Urinary bladder (tissue), 3 donors: ENCODE measurements at regions not wholly inside any gene's neighbourhood (a gene's known extent, or its start where the extent isn't known, plus 50 kb on each side); places are given as distances from the start of the nearest gene placed in this dataset.

Experiments used
- DNase-seq: peaks from one replicate; pipeline ENCODE4 v3.0.0-alpha.2; 2015; ENCODE audit errors: extremely low spot score
- H3K27ac ChIP-seq: one replicate; pipeline ENCODE4 v1.5.1; 2013; ENCODE audit warnings: low read depth, mild to moderate bottlenecking, moderate library complexity
- H3K36me3 ChIP-seq: one replicate; pipeline ENCODE4 v1.6.1; 2013; ENCODE audit warnings: mild to moderate bottlenecking, moderate library complexity; ENCODE audit not compliant: insufficient read depth
- H3K4me1 ChIP-seq: one replicate; pipeline ENCODE4 v1.6.1; 2013; ENCODE audit warnings: mild to moderate bottlenecking, moderate library complexity; ENCODE audit not compliant: insufficient read depth
- H3K4me3 ChIP-seq: one replicate; pipeline ENCODE4 v1.5.1; 2013; ENCODE audit warnings: low read depth, low read length
- WGBS: extraction: QIAGEN DNeasy Blood & Tissue Kit; methylation state at CpG from one replicate; pipeline ENCODE4 v1.1.7; 2013; 5-methylcytosine and 5-hydroxymethylcytosine counted together
- donor health status: healthy with polysubstance abuse.
- donor health status: healthy.

GRCh38 chr12:11564984-11565651, 84.4 kb upstream of the ETV6 start:
- Histone ChIP-seq H3K36me3 (no peaks in the 10 kb centered on the region), H3K27ac (no peak overlapping the region), H3K4me1 (no peaks in the 10 kb centered on the region), H3K4me3 (no peak overlapping the region)
- WGBS, result 92% methylated on average over 7 of the region's 7 CpGs
- no peak for DNase-seq

- no peak for DNase-seq
- H3K36me3 ChIP-seq, result no peaks in the 10 kb centered on the region
- no peak overlapping the region for H3K4me3 ChIP-seq
- no peak overlapping the region for H3K27ac ChIP-seq
- WGBS, result 88% methylated on average over 2 of the region's 2 CpGs
- no peaks in the 10 kb centered on the region for H3K4me1 ChIP-seq
Observed at GRCh38 chr12:11565752-11566151, 83.7 kb upstream of the ETV6 start.

GRCh38 chr12:11568155-11568761, 81.2 kb upstream of the ETV6 start:
- Histone ChIP-seq H3K4me3 (no peak overlapping the region), H3K27ac (no peak overlapping the region), H3K36me3 (no peaks in the 10 kb centered on the region), H3K4me1 (no peaks in the 10 kb centered on the region)
- 93% methylated on average over 3 of the region's 3 CpGs for WGBS
- DNase-seq, result no peak

GRCh38 chr12:11568762-11569478, 80.6 kb upstream of the ETV6 start:
- Histone ChIP-seq H3K36me3 (no peaks in the 10 kb centered on the region), H3K4me1 (no peaks in the 10 kb centered on the region), H3K27ac (no peak overlapping the region), H3K4me3 (no peak overlapping the region)
- WGBS, result 87% methylated on average over 8 of the region's 8 CpGs
- no peak for DNase-seq

GRCh38 chr12:11569716-11570115, 79.8 kb upstream of the ETV6 start:
- no peak for DNase-seq
- no peak overlapping the region for H3K4me3 ChIP-seq
- no peaks in the 10 kb centered on the region for H3K36me3 ChIP-seq
- no peaks in the 10 kb centered on the region for H3K4me1 ChIP-seq
- H3K27ac ChIP-seq, result no peak overlapping the region

- no peaks in the 10 kb centered on the region for H3K36me3 ChIP-seq
- no peaks in the 10 kb centered on the region for H3K4me1 ChIP-seq
- H3K4me3 ChIP-seq, result no peak overlapping the region
- no peak for DNase-seq
- no peak overlapping the region for H3K27ac ChIP-seq
- 94% methylated on average over 2 of the region's 2 CpGs for WGBS
Observed at GRCh38 chr12:11573880-11574279, 75.6 kb upstream of the ETV6 start.

- H3K4me1 ChIP-seq, result no peaks in the 10 kb centered on the region
- no peak overlapping the region for H3K4me3 ChIP-seq
- 98% methylated on average over 1 of the region's 1 CpG for WGBS
- DNase-seq, result no peak
- H3K27ac ChIP-seq, result no peak overlapping the region
- H3K36me3 ChIP-seq, result no peaks in the 10 kb centered on the region
Observed at GRCh38 chr12:11576104-11576503, 73.4 kb upstream of the ETV6 start.

- no peak for DNase-seq
- WGBS, result 44% methylated on average over 4 of the region's 4 CpGs
- Histone ChIP-seq H3K4me1 (no peaks in the 10 kb centered on the region), H3K4me3 (no peak overlapping the region), H3K36me3 (no peaks in the 10 kb centered on the region), H3K27ac (no peak overlapping the region)
Observed at GRCh38 chr12:11577658-11578260, 71.7 kb upstream of the ETV6 start.

GRCh38 chr12:11578461-11578993, 70.9 kb upstream of the ETV6 start:
- H3K27ac ChIP-seq, result no peak overlapping the region
- WGBS, result 91% methylated on average over 3 of the region's 3 CpGs
- H3K36me3 ChIP-seq, result no peaks in the 10 kb centered on the region
- no peaks in the 10 kb centered on the region for H3K4me1 ChIP-seq
- no peak overlapping the region for H3K4me3 ChIP-seq
- no peak for DNase-seq

GRCh38 chr12:11580125-11580751, 69.2 kb upstream of the ETV6 start:
- Histone ChIP-seq H3K36me3 (no peaks in the 10 kb centered on the region), H3K27ac (no peak overlapping the region), H3K4me1 (no peaks in the 10 kb centered on the region), H3K4me3 (no peak overlapping the region)
- 30% methylated on average over 2 of the region's 2 CpGs for WGBS
- no peak for DNase-seq

GRCh38 chr12:11581179-11581755, 68.2 kb upstream of the ETV6 start:
- WGBS, result 6% methylated on average over 2 of the region's 2 CpGs
- H3K36me3 ChIP-seq, result no peaks in the 10 kb centered on the region
- no peak overlapping the region for H3K4me3 ChIP-seq
- no peak overlapping the region for H3K27ac ChIP-seq
- no peaks in the 10 kb centered on the region for H3K4me1 ChIP-seq
- DNase-seq, result peak; percentile 59

GRCh38 chr12:11584221-11584855, 65.1 kb upstream of the ETV6 start:
- no peak overlapping the region for H3K4me3 ChIP-seq
- no peak for DNase-seq
- H3K27ac ChIP-seq, result no peak overlapping the region
- 76% methylated on average over 7 of the region's 7 CpGs for WGBS
- no peaks in the 10 kb centered on the region for H3K36me3 ChIP-seq
- no peaks in the 10 kb centered on the region for H3K4me1 ChIP-seq

GRCh38 chr12:11592484-11592883, 57.0 kb upstream of the ETV6 start:
- WGBS, result 94% methylated on average over 11 of the region's 11 CpGs
- Histone ChIP-seq H3K27ac (no peak overlapping the region), H3K36me3 (no peaks in the 10 kb centered on the region), H3K4me1 (no peaks in the 10 kb centered on the region), H3K4me3 (no peak overlapping the region)
- DNase-seq, result no peak
